ENCODE measurements at regions not wholly inside any gene's neighbourhood (a gene's known extent, or its start where the extent isn't known, plus 50 kb on each side); places are given as distances from the start of the nearest gene placed in this dataset.

GRCh38 chr11:95684170-95684569 lies 105.4 kb downstream of the FAM76B start:
- in situ Hi-C loops (cut with HindIII; ENCODE audit: low pct_unique_long_range_greater_than_20kb, low sequenced_read_pairs) (no loop called here), intact Hi-C loops (cut with micrococcal nuclease; ENCODE audit: unreplicated experiment) (no loop called here)
- H3K9me3 ChIP-seq (ENCODE audit: control insufficient read depth, insufficient read depth, low read depth, low read length), result no peaks in the 10 kb centered on the region
- TF ChIP-seq TCF7L2 (IDR thresholded peaks at IDR 0.05; ENCODE audit: low read depth, low read length), result no peak
- TF ChIP-seq, protein P1, sequence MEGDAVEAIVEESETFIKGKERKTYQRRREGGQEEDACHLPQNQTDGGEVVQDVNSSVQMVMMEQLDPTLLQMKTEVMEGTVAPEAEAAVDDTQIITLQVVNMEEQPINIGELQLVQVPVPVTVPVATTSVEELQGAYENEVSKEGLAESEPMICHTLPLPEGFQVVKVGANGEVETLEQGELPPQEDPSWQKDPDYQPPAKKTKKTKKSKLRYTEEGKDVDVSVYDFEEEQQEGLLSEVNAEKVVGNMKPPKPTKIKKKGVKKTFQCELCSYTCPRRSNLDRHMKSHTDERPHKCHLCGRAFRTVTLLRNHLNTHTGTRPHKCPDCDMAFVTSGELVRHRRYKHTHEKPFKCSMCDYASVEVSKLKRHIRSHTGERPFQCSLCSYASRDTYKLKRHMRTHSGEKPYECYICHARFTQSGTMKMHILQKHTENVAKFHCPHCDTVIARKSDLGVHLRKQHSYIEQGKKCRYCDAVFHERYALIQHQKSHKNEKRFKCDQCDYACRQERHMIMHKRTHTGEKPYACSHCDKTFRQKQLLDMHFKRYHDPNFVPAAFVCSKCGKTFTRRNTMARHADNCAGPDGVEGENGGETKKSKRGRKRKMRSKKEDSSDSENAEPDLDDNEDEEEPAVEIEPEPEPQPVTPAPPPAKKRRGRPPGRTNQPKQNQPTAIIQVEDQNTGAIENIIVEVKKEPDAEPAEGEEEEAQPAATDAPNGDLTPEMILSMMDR (IDR thresholded peaks at IDR 0.05), result no peak
- no peak for TF ChIP-seq POLR2AphosphoS5 (IDR thresholded peaks at IDR 0.05; ENCODE audit: low read depth, low read length)
- TF ChIP-seq SIN3A (IDR thresholded peaks at IDR 0.05; ENCODE audit: borderline replicate concordance, insufficient read depth, low read depth, low read length), result no peak
- no peak for TF ChIP-seq REST (IDR thresholded peaks at IDR 0.05; ENCODE audit: insufficient read depth in 1 of 2, low read depth in 2 of 2, low read length in 1 of 2)
- ATAC-seq, result no peak
- DNase-seq (ENCODE audit: low read depth, low spot score), result no peak
- CTCF ChIA-PET, result no interaction called here
- H3K27me3 ChIP-seq (ENCODE audit: control insufficient read depth, insufficient read depth, low read length), result no peaks in the 10 kb centered on the region
- no TSS peak for BruUV-seq (replicated peaks)
- H3K4me3 ChIP-seq (ENCODE audit: low read depth in 2 of 2, low read length in 2 of 2), result no peak overlapping the region
- H3K36me3 ChIP-seq (ENCODE audit: control insufficient read depth, insufficient read depth, low read length), result no peaks in the 10 kb centered on the region
- H3K27ac ChIP-seq (ENCODE audit: low read length), result no peak overlapping the region
- POLR2A ChIA-PET, result no interaction called here
- no peaks in the 10 kb centered on the region for H3K4me1 ChIP-seq (ENCODE audit: control insufficient read depth, insufficient read depth, low read length)

DNA sequence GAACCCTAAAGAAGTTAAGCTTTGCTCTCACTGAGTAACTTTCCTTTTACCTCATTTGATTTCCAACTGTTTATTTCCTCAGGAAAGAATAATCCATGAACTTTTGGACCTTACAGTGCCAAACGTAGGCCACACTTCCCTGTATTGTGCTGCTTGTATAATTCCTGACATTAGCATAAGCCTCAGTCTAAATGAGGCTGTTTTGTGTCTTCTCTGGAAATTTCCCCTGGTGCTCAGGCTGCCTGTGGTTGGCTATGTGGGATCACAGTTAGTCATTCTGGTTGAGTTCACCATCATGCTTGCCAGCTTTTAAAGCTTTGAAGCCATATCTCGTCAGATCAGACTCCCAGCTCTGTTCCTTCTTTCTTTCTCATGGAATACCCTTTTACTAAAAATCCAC lies 107.0 kb downstream of the FAM76B start:
- no peaks in the 10 kb centered on the region for H3K9me3 ChIP-seq (ENCODE audit: control insufficient read depth, insufficient read depth, low read depth, low read length)
- no peak overlapping the region for H3K4me3 ChIP-seq (ENCODE audit: low read depth in 2 of 2, low read length in 2 of 2)
- intact Hi-C loops (cut with micrococcal nuclease; ENCODE audit: unreplicated experiment), result no loop called here
- no peak overlapping the region for H3K27ac ChIP-seq (ENCODE audit: low read length)
- no TSS peak for BruUV-seq (replicated peaks)
- H3K27me3 ChIP-seq (ENCODE audit: control insufficient read depth, insufficient read depth, low read length), result no peaks in the 10 kb centered on the region
- ATAC-seq, result no peak
- no peaks in the 10 kb centered on the region for H3K36me3 ChIP-seq (ENCODE audit: control insufficient read depth, insufficient read depth, low read length)
- no peaks in the 10 kb centered on the region for H3K4me1 ChIP-seq (ENCODE audit: control insufficient read depth, insufficient read depth, low read length)
- no peak for DNase-seq (ENCODE audit: low read depth, low spot score)
- in situ Hi-C loops (cut with HindIII; ENCODE audit: low pct_unique_long_range_greater_than_20kb, low sequenced_read_pairs), result no loop called here
- POLR2A ChIA-PET, result no interaction called here
- TF ChIP-seq, protein P1 (IDR thresholded peaks at IDR 0.05), result no peak
- CTCF ChIA-PET, result no interaction called here

Data from Panc1 (cell line).